Upper lobe of left lung (tissue), 4 donors: ENCODE measurements at regions not wholly inside any gene's neighbourhood (a gene's known extent, or its start where the extent isn't known, plus 50 kb on each side); places are given as distances from the start of the nearest gene placed in this dataset.

Source experiments
- CTCF ChIP-seq, 6 experiments: fragments of 450-650 bp in 4 of 6; fragments of 200-600 bp in 2 of 6; sonication (generic) in 2 of 6; IDR thresholded peaks; one replicate each; pipeline ENCODE4 v1.5.1; 2016 to 2019; ENCODE audit warnings: antibody characterized with exemption in 6 of 6
- POLR2A ChIP-seq, 4 donors: fragments of 450-650 bp; IDR thresholded peaks; one replicate each; pipeline ENCODE4 v1.5.1; 2016 to 2017; ENCODE audit warnings: antibody characterized with exemption in 4 of 4, mild to moderate bottlenecking in 2 of 4

- no peak for TF ChIP-seq CTCF (IDR thresholded peaks at IDR 0.05)
- TF ChIP-seq POLR2A (IDR thresholded peaks at IDR 0.05) = no peak
Measured at GRCh38 chr4:179353786-179354185, 1911.5 kb upstream of the AGA start.
